ENCODE measurements at regions not wholly inside any gene's neighbourhood (a gene's known extent, or its start where the extent isn't known, plus 50 kb on each side); places are given as distances from the start of the nearest gene placed in this dataset.
"Not testable (repeated sequence)": the region's sequence is repeated elsewhere in the genome, so short reads cannot be mapped to it uniquely, and the experiment has no call there.

GRCh38 chr6:90463359-90463758 lies 123.5 kb downstream of the MAP3K7 start:
- DNase-seq (ENCODE audit: low read depth), result no peak

- DNase-seq (ENCODE audit: low read depth), result no peak
Observed at GRCh38 chr6:90462102-90462501, 124.8 kb downstream of the MAP3K7 start.

GRCh38 chr6:90461383-90461782 lies 125.5 kb downstream of the MAP3K7 start:
- DNase-seq (ENCODE audit: low read depth), result no peak

DNA sequence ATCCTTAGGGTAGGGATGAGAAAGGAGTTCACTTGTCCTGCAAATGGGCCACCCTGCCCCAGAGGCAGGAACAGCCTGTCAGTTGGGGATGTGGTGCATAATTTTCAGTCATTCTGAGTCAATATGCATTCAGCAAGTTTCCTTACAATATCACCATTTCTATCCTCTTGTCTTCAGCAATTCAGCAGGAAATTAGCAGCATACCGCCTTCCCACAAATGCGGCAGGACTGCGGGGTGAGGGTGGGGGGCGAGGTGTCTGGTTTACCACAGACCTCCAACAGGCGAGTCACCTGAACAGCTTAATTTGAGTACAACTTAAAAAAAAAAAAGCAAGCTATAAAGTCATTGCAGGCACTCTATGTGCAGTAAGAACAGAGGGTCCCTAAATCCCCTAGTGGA lies 126.8 kb downstream of the MAP3K7 start:
- DNase-seq (ENCODE audit: low read depth), result no peak

- no peak for DNase-seq (ENCODE audit: low read depth)
Observed at GRCh38 chr6:90459225-90459758, 127.6 kb downstream of the MAP3K7 start.

GRCh38 chr6:90458353-90459224 lies 128.3 kb downstream of the MAP3K7 start:
- DNase-seq (ENCODE audit: low read depth), result no peak

DNA sequence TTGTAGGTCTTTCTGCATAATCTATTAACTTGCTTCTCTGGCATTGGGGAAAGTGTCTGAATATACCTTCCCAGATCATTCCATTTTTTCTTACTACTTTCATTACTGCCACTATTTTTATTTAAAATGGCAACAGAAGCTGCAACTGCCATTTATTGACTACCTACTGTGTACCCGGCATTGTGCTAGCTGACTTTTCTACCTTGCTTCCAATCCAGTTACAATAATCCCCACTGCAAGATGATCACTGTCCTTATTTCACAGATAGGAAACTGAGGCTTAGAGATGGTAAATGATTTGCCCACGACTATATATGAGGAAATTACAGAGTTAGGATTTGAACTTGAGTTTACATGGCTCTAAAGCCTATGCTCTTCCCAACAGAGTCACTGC lies 129.0 kb downstream of the MAP3K7 start:
- DNase-seq (ENCODE audit: low read depth), result no peak

GRCh38 chr6:90456997-90457866 lies 129.6 kb downstream of the MAP3K7 start:
- not testable (repeated sequence) for DNase-seq (ENCODE audit: low read depth)

DNA sequence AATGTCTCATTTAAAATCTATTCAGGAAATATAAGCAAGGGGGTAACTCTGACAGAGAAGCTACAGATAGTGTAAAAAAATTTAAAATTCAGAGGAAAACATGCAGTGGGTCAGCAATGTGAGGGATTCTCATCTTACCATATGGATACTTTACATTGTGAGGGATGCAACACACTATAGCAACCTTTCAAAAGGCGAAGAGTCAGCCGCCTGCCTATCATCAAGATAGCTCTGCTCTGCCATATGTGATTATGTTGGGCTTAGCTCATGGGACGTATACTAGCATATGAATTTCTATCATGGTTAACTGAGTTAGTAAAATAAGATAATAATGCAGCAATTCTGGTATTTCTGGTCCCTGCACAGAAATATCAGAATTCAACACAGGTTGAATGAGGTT lies 130.9 kb downstream of the MAP3K7 start:
- DNase-seq (ENCODE audit: low read depth), result no peak

- DNase-seq (ENCODE audit: low read depth), result no peak
Observed at GRCh38 chr6:90454836-90455427, 131.9 kb downstream of the MAP3K7 start.

DNA sequence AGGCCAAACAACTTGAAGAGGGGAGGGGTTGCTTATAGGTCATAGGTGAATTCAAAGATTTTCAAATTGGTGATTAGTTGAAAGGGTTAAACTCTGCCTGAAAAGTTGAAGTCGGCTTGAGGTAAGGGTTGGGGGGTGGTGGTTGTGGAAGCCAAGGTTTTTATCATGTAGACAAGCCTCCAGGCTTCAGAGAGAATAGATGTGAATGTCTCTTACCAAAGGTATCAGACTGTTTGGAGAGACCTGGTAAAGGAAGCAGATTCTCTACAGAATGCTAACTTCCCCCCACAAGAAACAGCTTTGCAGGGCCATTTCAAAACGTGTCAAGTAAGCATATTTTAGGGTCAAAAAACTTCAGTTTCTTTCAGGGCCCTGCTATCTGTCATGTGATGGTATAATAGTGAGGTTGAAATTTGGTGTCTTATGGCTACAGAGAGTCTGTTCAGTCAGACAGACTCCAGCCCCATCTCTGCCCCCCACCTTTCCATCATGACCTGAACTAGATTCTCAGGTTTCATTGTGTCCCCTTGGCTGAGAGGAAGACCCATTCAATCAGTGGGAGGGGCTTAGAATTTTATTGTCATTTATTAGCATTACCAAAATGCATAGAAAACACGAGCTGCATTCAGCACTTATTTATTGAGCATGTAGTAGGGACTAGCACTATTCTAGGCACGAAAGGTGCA lies 136.5 kb downstream of the MAP3K7 start:
- DNase-seq (ENCODE audit: low read depth), result no peak

- DNase-seq (ENCODE audit: low read depth), result no peak
Observed at GRCh38 chr6:90449311-90449710, 137.6 kb downstream of the MAP3K7 start.

- DNase-seq (ENCODE audit: low read depth), result no peak
Observed at GRCh38 chr6:90448836-90449235, 138.0 kb downstream of the MAP3K7 start.

DNA sequence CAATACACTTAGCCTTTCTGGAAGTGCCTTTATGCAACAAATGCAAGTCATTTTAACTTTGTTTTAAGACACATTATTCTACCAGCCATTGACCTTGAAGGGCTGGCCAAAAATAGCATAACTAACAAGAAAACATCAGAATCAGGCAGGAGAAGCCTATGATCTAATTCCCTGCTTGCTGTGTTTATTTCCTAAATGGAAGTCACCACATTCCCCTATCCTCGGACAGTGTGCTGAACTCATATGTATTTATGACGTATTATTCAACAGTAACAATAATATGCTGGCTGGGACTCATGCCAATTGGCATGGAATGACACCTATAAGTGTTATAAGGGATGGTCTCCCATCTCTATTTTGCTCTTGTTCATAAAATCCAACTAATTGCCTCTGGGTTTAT lies 140.7 kb downstream of the MAP3K7 start:
- no peak for DNase-seq (ENCODE audit: low read depth)

DNA sequence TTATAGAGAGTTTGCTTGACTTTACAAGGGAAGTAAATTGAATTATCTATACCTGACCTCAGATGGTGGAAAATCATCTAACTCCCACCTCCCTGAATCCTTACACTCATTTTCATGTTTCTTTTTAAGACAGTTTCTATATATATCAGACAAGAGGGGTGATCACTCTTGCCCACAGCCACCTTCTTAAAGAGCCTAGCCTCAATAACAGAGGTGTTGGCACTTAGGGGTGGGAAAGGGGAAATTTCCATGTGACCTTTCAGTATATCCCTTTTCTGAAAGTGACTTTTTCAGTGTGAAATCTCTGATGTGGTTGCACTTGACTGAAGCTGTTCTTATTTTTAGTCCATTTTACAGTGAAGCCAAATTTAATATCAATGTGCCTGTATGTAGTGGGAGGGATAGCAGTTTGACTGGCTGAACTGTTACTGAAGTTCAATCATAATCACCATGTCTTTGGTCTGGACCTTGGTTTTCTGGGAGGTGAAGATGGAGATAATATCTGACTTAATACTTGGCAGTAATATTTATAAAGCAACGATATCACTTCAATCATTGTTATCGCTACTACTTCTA lies 141.3 kb downstream of the MAP3K7 start:
- no peak for DNase-seq (ENCODE audit: low read depth)

DNA sequence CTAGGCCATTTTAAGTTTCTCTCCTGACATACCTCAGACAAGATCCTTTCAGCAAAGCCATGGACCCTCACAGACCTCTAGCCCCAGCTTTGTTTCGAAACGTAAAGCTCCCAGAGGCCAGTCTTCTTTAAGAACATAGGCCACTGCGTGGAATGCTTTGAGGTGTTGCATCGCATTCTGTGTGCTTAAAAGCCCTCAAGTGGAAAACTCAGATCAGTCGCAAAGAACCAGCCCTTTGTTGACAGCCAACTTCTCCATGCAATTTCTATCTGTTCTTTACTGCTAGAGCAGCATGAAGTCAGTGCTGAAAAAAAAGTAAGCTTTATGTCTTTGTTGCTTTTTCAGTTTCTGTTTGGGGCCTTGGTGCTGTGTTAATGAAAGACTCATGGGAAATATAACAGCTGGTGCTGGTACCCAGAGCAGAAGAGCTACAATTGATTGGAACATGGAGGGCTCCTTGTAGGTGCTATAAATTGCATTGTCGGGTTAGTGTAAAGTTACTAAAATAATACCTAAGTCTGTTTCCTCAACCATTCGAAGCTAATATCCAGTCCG lies 142.6 kb downstream of the MAP3K7 start:
- DNase-seq (ENCODE audit: low read depth), result no peak

- no peak for DNase-seq (ENCODE audit: low read depth)
Observed at GRCh38 chr6:90442366-90442765, 144.5 kb downstream of the MAP3K7 start.

DNA sequence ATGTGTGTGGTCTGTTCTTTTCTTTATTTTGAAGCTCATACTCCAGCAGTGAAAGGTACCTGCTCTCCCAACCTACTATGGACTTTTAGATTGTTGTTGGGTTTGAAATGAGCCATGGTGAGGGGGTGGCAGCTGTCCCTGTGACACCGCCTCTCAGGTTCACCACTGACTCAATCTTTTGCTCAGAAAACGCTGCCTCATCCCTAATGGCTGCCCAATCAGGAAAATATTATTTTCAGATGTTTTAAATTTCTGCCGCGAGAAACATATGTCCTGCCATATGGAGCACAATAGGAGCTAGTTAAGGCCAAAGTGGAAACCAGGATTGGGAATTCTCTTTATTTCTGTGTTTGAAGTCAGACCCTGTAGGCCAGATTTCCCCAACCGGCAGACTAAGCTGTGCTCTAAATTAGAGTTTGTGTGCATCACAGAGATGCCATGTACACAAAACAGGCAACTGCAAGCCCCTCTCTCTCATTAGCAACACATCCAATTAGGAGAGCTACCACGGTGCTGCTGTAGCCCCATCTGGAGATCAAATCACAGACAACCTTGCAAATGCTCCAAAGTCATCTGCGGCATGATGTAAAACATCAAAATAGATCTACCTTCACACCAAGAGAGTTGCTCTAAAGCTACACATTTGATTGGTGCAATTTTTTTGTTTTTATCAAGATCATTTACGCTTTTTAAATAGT lies 144.1 kb upstream of the BACH2 start:
- DNase-seq (ENCODE audit: low read depth), result no peak

- no peak for DNase-seq (ENCODE audit: low read depth)
Observed at GRCh38 chr6:90439586-90439985, 142.9 kb upstream of the BACH2 start.

- no peak for DNase-seq (ENCODE audit: low read depth)
Observed at GRCh38 chr6:90436403-90436802, 139.8 kb upstream of the BACH2 start.

All from HS-5 (cell line).